DOHH2 (cell line): ENCODE measurements at regions not wholly inside any gene's neighbourhood (a gene's known extent, or its start where the extent isn't known, plus 50 kb on each side); places are given as distances from the start of the nearest gene placed in this dataset.

ENCODE experiments used
- CTCF ChIP-seq: fragments of 200-600 bp; sonication (generic); IDR thresholded peaks from one replicate; pipeline ENCODE4 v1.5.1; 2014; ENCODE audit warnings: antibody characterized with exemption, mild to moderate bottlenecking, low read depth, low read length; ENCODE audit not compliant: poor library complexity, severe bottlenecking
- EZH2phosphoT487 ChIP-seq: fragments of 200-600 bp; sonication (generic); IDR thresholded peaks from 2 replicates; pipeline ENCODE4 v1.6.1; 2017; ENCODE audit warnings: borderline replicate concordance, mild to moderate bottlenecking, antibody characterized with exemption, low read length, moderate library complexity, mixed read lengths

GRCh38 chr18:2412996-2413751, 158.1 kb downstream of the METTL4 start:
- no peak for TF ChIP-seq CTCF
- no peak for TF ChIP-seq EZH2phosphoT487
